ENCODE measurements at regions not wholly inside any gene's neighbourhood (a gene's known extent, or its start where the extent isn't known, plus 50 kb on each side); places are given as distances from the start of the nearest gene placed in this dataset.

DNA sequence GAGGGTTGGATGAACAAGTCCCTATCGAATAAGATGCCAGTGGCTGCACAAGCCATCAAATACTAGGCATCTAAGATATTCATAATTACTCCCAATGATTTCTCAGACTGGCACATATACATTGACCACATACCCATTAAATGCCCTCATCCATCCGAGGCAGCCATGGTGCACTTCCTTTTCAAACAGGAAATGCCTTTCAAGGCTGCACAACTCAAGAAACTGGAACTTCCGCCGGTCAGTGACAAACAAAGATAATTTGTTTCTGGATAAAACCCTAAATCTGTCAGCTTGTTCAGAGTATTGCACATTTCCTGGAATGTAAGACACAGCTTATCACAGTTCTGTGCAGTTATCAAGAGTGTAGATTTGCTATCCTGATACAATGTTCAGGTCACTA is 203.7 kb downstream of the RMST start:
- Histone ChIP-seq H3K4me2 (ENCODE audit: low read length) (no peak overlapping the region), H3K27me3 (ENCODE audit: control insufficient read depth, low read length) (no peaks in the 10 kb centered on the region), H3K4me1 (ENCODE audit: control insufficient read depth, low read length) (no peaks in the 10 kb centered on the region), H3K4me3 (ENCODE audit: low read length) (no peak overlapping the region), H3K36me3 (ENCODE audit: control insufficient read depth, low read length) (no peaks in the 10 kb centered on the region), H3K27ac (ENCODE audit: low read depth, low read length) (no peak overlapping the region), H3F3A (ENCODE audit: control insufficient read depth, insufficient read depth) (no peaks in the 10 kb centered on the region), H3K9me2 (replicated peaks; ENCODE audit: control insufficient read depth, low read length) (no peaks in the 10 kb centered on the region), H3K9me3 (ENCODE audit: control insufficient read depth, insufficient read depth, low read length) (no peaks in the 10 kb centered on the region), H3K79me2 (ENCODE audit: control insufficient read depth, low read length) (no peaks in the 10 kb centered on the region), H4K20me1 (ENCODE audit: control insufficient read depth, insufficient read depth, low read depth, low read length) (no peaks in the 10 kb centered on the region)
- TF ChIP-seq EZH2phosphoT487 (IDR thresholded peaks at IDR 0.05; ENCODE audit: borderline replicate concordance, low read length): no peak
- TF ChIP-seq CTCF (IDR thresholded peaks at IDR 0.05; ENCODE audit: low read depth, low read length, poor library complexity, severe bottlenecking): no peak

DNA sequence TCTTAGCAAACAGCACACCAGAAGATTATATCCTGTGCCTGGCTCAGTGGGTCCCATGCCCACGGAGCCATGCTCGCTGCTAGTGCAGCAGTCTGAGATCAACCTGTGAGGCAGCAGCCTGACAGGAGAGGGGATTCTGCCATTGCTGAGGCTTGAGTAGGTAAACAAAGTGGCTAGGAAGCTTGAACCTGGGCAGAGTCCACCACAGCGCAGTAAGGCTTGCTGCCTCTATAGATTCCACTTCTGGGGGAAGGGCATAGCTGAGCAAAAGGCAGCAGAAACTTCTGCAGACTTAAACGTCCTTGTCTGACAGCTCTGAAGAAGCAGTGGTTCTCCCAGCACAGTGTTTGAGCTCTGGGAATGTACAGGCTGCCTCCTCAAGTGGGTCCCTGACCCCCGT is 210.3 kb downstream of the RMST start:
- no peak overlapping the region for H3K27ac ChIP-seq (ENCODE audit: low read depth, low read length)
- no peaks in the 10 kb centered on the region for H4K20me1 ChIP-seq (ENCODE audit: control insufficient read depth, insufficient read depth, low read depth, low read length)
- H3K9me3 ChIP-seq (ENCODE audit: control insufficient read depth, insufficient read depth, low read length): no peaks in the 10 kb centered on the region
- no peaks in the 10 kb centered on the region for H3K27me3 ChIP-seq (ENCODE audit: control insufficient read depth, low read length)
- no peaks in the 10 kb centered on the region for H3K9me2 ChIP-seq (replicated peaks; ENCODE audit: control insufficient read depth, low read length)
- no peaks in the 10 kb centered on the region for H3K4me1 ChIP-seq (ENCODE audit: control insufficient read depth, low read length)
- no peak overlapping the region for H3K4me2 ChIP-seq (ENCODE audit: low read length)
- no peaks in the 10 kb centered on the region for H3K36me3 ChIP-seq (ENCODE audit: control insufficient read depth, low read length)
- H3K79me2 ChIP-seq (ENCODE audit: control insufficient read depth, low read length): no peaks in the 10 kb centered on the region
- no peaks in the 10 kb centered on the region for H3F3A ChIP-seq (ENCODE audit: control insufficient read depth, insufficient read depth)
- TF ChIP-seq CTCF (IDR thresholded peaks at IDR 0.05; ENCODE audit: low read depth, low read length, poor library complexity, severe bottlenecking) (no peak), EZH2phosphoT487 (IDR thresholded peaks at IDR 0.05; ENCODE audit: borderline replicate concordance, low read length) (no peak)
- H3K4me3 ChIP-seq (ENCODE audit: low read length): no peak overlapping the region

DNA sequence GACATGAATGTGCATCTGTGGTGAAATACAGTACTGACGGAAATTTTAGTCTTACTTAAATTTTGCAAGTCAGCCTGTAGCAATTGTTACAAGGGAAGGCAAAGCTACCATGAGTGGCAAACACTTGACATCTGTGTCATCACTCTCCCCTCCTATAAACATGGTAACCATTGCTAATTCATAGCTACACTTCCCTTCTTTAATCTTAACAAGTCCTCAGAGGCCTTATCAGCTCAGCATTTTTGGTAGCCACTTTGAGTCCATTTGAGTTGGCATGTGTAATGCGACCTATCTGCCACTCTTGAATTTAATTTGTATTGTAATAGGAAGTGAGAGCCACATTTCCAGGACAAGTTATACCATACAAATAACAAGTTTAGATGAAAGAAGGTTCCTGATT is 218.1 kb downstream of the RMST start:
- H3K4me3 ChIP-seq (ENCODE audit: low read length): no peak overlapping the region
- H3K9me3 ChIP-seq (ENCODE audit: control insufficient read depth, insufficient read depth, low read length): no peaks in the 10 kb centered on the region
- H3K79me2 ChIP-seq (ENCODE audit: control insufficient read depth, low read length): no peaks in the 10 kb centered on the region
- no peaks in the 10 kb centered on the region for H3K27me3 ChIP-seq (ENCODE audit: control insufficient read depth, low read length)
- no peaks in the 10 kb centered on the region for H3K4me1 ChIP-seq (ENCODE audit: control insufficient read depth, low read length)
- no peaks in the 10 kb centered on the region for H4K20me1 ChIP-seq (ENCODE audit: control insufficient read depth, insufficient read depth, low read depth, low read length)
- no peak overlapping the region for H3K27ac ChIP-seq (ENCODE audit: low read depth, low read length)
- H3K4me2 ChIP-seq (ENCODE audit: low read length): no peak overlapping the region
- no peaks in the 10 kb centered on the region for H3K36me3 ChIP-seq (ENCODE audit: control insufficient read depth, low read length)
- no peak for TF ChIP-seq EZH2phosphoT487 (IDR thresholded peaks at IDR 0.05; ENCODE audit: borderline replicate concordance, low read length)
- no peak for TF ChIP-seq CTCF (IDR thresholded peaks at IDR 0.05; ENCODE audit: low read depth, low read length, poor library complexity, severe bottlenecking)
- no peaks in the 10 kb centered on the region for H3F3A ChIP-seq (ENCODE audit: control insufficient read depth, insufficient read depth)
- H3K9me2 ChIP-seq (replicated peaks; ENCODE audit: control insufficient read depth, low read length): no peaks in the 10 kb centered on the region

Measured in DOHH2 (cell line).